ENCODE measurements at regions not wholly inside any gene's neighbourhood (a gene's known extent, or its start where the extent isn't known, plus 50 kb on each side); places are given as distances from the start of the nearest gene placed in this dataset.
"Not testable (repeated sequence)": the region's sequence is repeated elsewhere in the genome, so short reads cannot be mapped to it uniquely, and the experiment has no call there.

- DNase-seq (ENCODE audit: low read depth in 2 of 2): no peak
Measured at GRCh38 chr12:30203981-30204380, 420.2 kb upstream of the TMTC1 start.

DNA sequence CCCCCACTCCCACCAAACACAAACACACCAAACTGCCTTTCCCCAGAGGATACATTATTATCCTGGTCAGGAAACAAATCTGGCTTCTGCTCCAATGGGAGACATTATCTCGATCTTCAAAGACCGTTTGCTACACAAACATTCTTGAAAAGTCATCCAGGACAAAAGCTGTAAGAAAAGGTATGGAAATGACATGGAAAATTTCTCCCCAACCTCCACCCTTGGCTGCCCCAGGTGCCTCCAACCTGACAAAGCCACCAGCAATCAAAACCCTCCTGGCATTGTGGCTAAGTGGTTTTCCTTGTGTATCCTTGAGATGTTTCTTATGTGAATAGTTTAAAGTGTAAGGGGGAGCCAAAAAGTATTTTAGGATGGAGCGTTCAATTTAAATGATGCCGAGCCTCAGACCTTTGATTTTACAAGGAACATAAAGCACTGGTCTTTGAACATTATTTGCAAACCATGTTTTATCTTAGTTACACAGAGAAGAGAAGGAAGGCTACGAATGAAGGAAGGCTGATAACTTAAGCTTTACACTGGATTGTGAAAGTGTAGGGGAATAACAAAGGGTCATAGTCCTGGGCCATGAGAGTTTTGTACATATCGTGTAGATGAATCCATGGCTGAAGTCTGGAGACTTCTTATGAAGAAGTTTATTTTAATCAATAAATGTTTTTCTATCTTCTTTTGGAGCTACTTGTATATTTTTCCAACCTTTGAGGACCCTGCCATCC is 418.9 kb upstream of the TMTC1 start:
- DNase-seq (ENCODE audit: low read depth in 2 of 2): no peak

DNA sequence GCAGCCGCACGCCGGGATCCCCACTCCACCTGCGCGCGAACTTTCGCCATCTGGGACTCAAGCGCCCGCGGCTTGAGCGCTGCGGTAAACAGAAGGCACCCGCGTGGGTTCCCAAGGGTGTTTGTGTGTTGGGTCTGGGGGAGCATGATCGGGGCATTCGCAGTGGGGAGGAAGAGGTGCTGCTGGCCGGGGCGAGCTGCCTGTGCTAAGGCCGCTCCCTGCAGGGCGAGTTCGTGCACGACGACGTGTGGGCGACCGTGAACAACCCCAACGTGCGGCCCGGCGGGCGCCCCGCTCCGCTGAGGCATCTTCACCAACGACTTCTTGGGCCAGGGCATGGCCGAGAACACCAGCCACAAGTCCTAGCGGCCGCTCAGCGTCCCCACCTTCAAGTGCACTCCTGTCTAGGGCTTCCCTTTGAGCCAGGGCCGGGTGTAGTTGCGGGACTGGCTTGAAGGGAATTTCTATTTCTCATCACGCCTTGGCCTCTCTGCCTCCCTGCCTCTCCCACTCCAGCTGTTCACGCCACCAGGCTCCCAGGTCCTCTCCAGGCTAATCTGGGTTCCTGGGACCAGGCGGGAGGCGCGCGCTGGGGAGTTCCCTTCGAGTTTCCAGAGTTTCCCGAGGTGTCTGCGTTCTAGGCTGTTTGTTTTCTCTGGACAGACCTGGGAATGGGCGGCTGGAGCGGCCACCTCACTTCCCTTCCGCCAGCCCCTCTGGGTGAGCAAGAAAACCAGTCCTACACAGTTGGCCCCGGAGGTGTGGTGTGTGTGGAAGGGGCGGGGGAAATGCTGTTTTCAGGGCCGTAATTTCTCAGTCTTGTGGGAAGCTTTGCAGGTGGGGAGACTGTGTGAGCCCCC is 417.8 kb upstream of the TMTC1 start:
- no peak for DNase-seq (ENCODE audit: low read depth in 2 of 2)

DNA sequence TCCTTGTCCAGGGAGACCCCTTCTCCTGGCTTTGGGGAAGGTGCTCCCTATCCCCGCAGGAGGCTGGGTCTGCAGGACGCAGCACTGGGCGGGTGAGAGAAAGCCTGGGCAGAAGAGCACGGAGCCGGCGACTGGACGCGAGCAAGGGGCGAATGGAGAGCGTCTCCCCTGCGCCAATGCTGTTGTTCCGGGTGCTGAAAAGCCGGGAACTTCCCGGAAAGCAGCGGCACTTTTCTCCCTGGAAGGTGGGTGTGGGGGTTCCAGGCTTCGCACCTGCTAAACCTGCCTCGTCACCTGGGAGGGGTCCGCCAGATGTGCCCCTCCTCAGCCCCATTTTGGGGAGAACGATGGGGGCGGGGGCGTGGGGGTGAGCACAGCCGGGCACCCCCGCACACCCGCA is 417.1 kb upstream of the TMTC1 start:
- DNase-seq (ENCODE audit: low read depth in 2 of 2): no peak

DNA sequence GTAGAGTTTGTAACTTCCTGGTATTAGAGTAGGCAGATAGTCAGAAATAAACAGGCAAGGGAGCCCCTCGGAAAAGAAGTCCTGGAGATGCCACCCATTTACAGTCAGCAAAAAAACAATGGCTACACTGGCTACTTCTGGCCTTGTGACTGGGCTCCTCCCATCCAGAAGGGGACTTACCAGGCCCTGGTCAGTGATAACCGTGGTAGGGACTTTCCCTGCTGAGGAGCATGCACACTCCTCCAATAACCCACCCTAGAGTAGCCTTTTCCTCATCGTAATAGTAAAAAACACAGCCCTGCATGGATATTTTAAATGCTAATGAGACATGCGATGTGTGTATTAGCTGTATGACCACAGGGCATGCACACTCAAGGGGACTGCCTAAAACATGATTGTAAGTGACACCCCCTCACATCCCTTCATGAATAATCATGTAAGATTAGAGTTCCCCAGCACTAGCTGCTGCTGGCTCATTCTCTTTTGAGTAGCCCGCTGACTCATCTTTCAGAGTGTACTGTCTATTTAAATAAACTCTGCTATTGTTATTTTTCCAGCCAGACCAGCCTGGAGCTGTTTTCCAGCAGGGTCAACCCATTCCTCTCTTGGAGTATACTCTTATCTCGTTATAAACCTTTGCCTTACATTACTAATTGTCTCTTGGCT is 413.8 kb upstream of the TMTC1 start:
- no peak for DNase-seq (ENCODE audit: low read depth in 2 of 2)

GRCh38 chr12:30191696-30192455 is 408.1 kb upstream of the TMTC1 start:
- DNase-seq (ENCODE audit: low read depth in 2 of 2): no peak

- DNase-seq (ENCODE audit: low read depth in 2 of 2): no peak
Measured at GRCh38 chr12:30188602-30189326, 405.0 kb upstream of the TMTC1 start.

DNA sequence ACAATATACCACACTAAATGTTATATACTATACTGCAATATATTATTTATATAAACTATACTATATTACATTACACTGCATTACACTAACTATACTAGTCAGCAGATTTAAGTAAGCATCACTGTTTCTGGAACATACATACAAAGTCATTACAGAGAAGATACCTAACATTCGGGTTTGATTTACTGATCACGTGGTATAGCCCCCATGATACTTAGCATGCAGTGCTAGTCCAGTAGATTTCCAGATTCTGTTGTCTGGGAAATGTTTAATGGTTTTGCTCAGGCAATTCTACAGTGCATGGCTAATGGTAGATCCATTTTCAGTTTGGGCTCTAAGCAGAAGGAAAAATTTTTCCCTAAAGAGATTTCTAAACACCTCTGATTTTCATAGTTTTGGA is 403.7 kb upstream of the TMTC1 start:
- DNase-seq (ENCODE audit: low read depth in 2 of 2): no peak

GRCh38 chr12:30181334-30181733 is 397.6 kb upstream of the TMTC1 start:
- DNase-seq (ENCODE audit: low read depth in 2 of 2): no peak

DNA sequence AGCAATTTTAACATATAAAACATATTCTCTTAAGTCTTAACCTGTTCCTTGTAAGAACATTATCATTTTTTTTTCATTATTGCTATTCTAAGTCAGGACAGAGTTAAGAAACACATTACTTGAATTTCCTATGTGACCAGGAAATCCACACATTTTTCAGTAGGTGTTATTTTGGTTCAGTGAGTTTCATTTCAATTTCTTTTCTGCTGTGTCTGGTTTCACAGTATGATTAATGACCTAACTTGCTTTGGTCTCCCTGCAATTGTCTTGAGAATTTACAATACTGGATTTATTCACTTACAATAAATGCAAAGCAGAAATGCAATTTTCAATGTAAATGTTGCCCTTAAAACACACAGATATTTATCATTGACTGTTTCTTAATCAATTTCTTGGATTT is 396.9 kb upstream of the TMTC1 start:
- DNase-seq (ENCODE audit: low read depth in 2 of 2): no peak

- DNase-seq (ENCODE audit: low read depth in 2 of 2): no peak
Measured at GRCh38 chr12:30178916-30179315, 395.2 kb upstream of the TMTC1 start.

GRCh38 chr12:30169839-30170591 is 386.3 kb upstream of the TMTC1 start:
- no peak for DNase-seq (ENCODE audit: low read depth in 2 of 2)

DNA sequence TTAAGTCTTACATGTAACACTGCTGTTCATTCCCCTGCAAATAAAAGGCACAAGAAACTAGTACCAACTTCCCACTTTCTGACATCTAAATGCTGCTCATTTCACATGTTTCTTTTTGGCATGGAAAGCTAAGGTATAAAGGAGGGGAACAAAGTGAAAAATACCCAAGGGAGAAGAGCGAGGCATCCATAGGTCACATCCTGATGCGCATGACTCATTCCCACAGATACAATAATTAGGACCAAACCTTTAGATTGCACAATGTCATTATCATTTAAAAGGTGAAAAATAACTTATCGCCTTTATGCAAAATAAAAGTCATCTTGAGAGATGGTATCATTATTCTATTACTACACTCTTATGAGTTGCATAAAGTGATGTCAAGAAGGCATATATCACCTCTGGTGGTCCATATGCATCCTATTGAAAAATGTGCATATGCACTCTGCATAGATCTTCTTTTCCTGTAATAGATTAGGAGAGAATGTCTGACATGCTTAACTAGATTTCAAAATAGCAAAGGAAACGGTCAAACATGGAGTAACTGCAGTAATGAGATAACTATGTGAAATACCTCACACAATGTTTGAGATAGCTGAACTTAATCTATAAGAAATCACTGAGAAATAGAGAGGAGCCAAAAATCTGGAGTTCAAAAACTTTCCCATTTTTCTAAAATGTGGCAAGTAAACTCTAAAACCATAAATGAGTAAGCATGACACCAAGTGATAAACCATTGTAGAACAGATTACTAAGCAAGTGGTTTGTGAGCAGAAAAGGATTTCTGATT is 382.5 kb upstream of the TMTC1 start:
- no peak for DNase-seq (ENCODE audit: low read depth in 2 of 2)

DNA sequence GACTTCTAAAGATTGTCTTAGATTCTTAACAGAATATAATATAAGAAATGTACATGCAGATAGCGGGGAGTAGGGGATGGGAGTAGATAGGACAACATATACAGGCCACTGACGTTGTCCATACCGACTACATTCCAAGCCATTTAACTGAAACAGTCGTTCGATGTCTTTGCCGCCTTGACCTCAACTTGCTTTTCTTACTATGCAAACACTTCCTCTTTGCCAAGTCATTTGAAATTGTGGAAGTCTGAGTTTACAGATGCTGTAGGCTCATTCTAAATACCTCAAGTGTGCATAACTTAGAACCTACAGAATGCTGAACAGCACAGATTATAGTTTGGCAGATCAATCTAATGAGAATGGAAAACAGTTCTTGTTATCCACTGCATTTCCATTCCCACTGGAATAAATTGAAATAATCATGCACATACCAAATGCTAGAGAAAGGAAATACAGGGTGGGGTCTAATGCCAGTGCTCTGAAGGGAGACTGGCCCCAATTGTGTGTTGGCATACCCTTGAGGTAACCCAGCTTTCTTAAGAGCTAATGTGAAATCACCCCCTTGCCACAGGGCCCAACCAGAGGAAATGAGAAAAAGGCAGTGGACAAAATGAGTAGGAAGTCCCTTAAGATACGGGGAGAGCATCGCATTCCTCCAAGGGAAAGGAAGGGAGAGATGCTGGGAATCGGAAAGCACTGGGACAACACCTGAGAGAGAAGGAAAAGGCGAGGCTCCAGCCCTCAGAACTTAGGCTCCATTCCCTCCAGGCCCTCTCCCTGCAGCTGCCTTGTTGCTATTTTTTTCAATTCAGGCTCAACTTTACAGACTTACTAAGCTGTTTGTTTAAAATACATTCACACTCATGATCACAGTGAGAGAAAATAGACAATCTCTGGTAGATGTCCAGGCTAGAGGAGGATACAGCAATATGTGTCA is 380.9 kb upstream of the TMTC1 start:
- no peak for DNase-seq (ENCODE audit: low read depth in 2 of 2)

- DNase-seq (ENCODE audit: low read depth in 2 of 2): not testable (repeated sequence)
Measured at GRCh38 chr12:30156833-30157232, 373.1 kb upstream of the TMTC1 start.

GRCh38 chr12:30155001-30155730 is 371.4 kb upstream of the TMTC1 start:
- DNase-seq (ENCODE audit: low read depth in 2 of 2): no peak

GRCh38 chr12:30153981-30154380 is 370.2 kb upstream of the TMTC1 start:
- DNase-seq (ENCODE audit: low read depth in 2 of 2): no peak

- no peak for DNase-seq (ENCODE audit: low read depth in 2 of 2)
Measured at GRCh38 chr12:30152705-30153104, 369.0 kb upstream of the TMTC1 start.

All from stimulated activated CD4-positive, alpha-beta T cell treated with anti-CD3 and anti-CD28 coated beads, Interleukin-15, amount 100 ng/mL, for 48 hours (primary cell).